Astrocyte of the cerebellum (primary cell): ENCODE measurements at regions not wholly inside any gene's neighbourhood (a gene's known extent, or its start where the extent isn't known, plus 50 kb on each side); places are given as distances from the start of the nearest gene placed in this dataset.

ENCODE experiments used
- DNase-seq: peaks from one replicate; pipeline ENCODE4 v3.0.0-alpha.2; 2011; ENCODE audit warnings: low read depth
- H3K4me3 ChIP-seq: 2 replicates; pipeline ENCODE4 v1.5.1; 2011; ENCODE audit warnings: mild to moderate bottlenecking, low read depth, low read length, moderate library complexity
- CTCF ChIP-seq: IDR thresholded peaks from 2 replicates; pipeline ENCODE4 v1.5.1; 2012; ENCODE audit warnings: low read length, low read depth, moderate library complexity, mild to moderate bottlenecking; ENCODE audit errors: missing control alignments
- in situ Hi-C: cut with HindIII; loops from 2 replicates; pipeline ENCODE4 v1.10.0; 2017; ENCODE audit warnings: low sequenced_read_pairs

DNA sequence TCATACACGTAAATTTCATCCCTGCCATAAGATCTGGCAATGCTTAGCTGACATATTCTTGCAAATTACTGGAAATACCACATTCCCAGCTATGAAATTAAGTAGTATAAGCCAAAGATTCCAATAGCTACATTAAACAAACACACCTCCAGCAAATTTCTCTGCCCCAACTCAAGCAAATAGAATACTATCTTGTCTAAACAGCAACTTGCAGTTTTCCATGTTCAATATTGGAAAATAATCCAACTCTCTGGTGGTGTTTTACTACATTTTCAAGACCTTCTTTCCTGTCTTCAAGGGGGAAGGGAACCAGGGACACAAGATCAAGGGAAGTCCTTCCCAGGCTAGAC is 268.7 kb downstream of the TBL1XR1 start:
- H3K4me3 ChIP-seq, result no peak overlapping the region
- no peak for TF ChIP-seq CTCF
- in situ Hi-C loops, result no loop called here
- DNase-seq, result no peak

DNA sequence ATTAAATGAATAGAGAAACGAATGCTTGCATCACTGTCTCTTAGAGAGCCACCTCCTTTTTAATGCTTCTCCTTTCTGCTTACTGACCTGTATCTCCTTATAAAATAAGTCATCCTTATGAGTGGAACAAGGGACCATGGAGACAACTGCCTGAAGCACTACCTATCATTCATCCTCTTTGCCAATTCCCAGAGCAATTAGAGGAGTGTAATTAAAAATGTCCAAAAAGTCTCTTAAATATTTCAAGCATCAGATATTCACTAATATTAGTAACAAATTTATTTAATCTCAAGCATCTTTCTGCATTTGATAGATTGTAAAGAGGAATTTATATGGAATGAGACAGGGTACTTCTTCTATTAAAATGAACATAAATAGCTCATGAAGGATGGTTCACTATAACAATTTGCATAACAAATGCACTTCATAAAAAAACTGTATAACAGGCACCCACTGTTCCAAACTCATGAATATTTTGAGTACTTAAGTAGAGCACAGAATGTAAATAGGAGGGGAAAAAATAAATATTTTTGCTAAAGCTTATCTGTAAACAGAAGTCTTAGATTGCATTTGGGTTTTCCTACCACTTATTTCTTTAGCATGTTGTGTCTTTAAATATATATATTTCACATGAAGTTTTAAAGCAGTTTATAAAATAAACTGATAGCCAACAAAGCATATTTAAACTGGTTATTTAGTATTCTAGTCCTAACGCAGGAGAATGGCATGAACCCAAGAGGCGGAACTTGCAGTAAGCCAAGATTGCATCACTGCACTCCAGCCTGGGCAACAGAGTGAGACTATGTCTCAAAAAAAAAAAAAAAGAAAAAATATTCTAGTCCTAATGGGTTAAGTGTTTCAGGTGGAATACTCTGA is 269.3 kb downstream of the TBL1XR1 start:
- no peak overlapping the region for H3K4me3 ChIP-seq
- in situ Hi-C loops, result no loop called here
- TF ChIP-seq CTCF, result no peak
- DNase-seq, result no peak

- no peak for DNase-seq
- no peak for TF ChIP-seq CTCF
- no peak overlapping the region for H3K4me3 ChIP-seq
- in situ Hi-C loops, result no loop called here
These were observed 270.0 kb downstream of the TBL1XR1 start for GRCh38 chr3:176927280-176927679.

- in situ Hi-C loops, result no loop called here
- no peak for TF ChIP-seq CTCF
- no peak for DNase-seq
- no peak overlapping the region for H3K4me3 ChIP-seq
These were observed 270.6 kb downstream of the TBL1XR1 start for GRCh38 chr3:176926688-176927087.

- TF ChIP-seq CTCF, result no peak
These were observed 271.2 kb downstream of the TBL1XR1 start for GRCh38 chr3:176926034-176926433.

GRCh38 chr3:176920766-176921160 is 276.5 kb downstream of the TBL1XR1 start:
- no peak for DNase-seq
- H3K4me3 ChIP-seq, result no peak overlapping the region
- TF ChIP-seq CTCF, result no peak
- in situ Hi-C loops, result no loop called here

More at GRCh38 chr3:176926034-176926433, 271.2 kb downstream of the TBL1XR1 start:
- in situ Hi-C loops, result no loop called here
- DNase-seq, result no peak
- H3K4me3 ChIP-seq, result no peak overlapping the region
